ENCODE measurements at regions not wholly inside any gene's neighbourhood (a gene's known extent, or its start where the extent isn't known, plus 50 kb on each side); places are given as distances from the start of the nearest gene placed in this dataset.

GRCh38 chr7:46518713-46519112, 597.6 kb upstream of the IGFBP3 start:
- DNase-seq = no peak

- DNase-seq = no peak
Observed at GRCh38 chr7:46515844-46516590, 594.9 kb upstream of the IGFBP3 start.

GRCh38 chr7:46513447-46513848, 592.4 kb upstream of the IGFBP3 start:
- no peak for DNase-seq

GRCh38 chr7:46512891-46513413, 591.9 kb upstream of the IGFBP3 start:
- DNase-seq = no peak

- DNase-seq = no peak
Observed at GRCh38 chr7:46511442-46512215, 590.6 kb upstream of the IGFBP3 start.

GRCh38 chr7:46508583-46508982, 587.5 kb upstream of the IGFBP3 start:
- no peak for DNase-seq

- DNase-seq = no peak
Observed at GRCh38 chr7:46507560-46507959, 586.5 kb upstream of the IGFBP3 start.

GRCh38 chr7:46494441-46494840, 573.4 kb upstream of the IGFBP3 start:
- DNase-seq = no peak

- DNase-seq = no peak
Observed at GRCh38 chr7:46494028-46494427, 573.0 kb upstream of the IGFBP3 start.

- DNase-seq = no peak
Observed at GRCh38 chr7:46493196-46493595, 572.1 kb upstream of the IGFBP3 start.

GRCh38 chr7:46492466-46492865, 571.4 kb upstream of the IGFBP3 start:
- DNase-seq = no peak

- DNase-seq = no peak
Observed at GRCh38 chr7:46490406-46490805, 569.3 kb upstream of the IGFBP3 start.

- DNase-seq = no peak
Observed at GRCh38 chr7:46489106-46489505, 568.0 kb upstream of the IGFBP3 start.

- no peak for DNase-seq
Observed at GRCh38 chr7:46488607-46489006, 567.5 kb upstream of the IGFBP3 start.

GRCh38 chr7:46486256-46487206, 565.5 kb upstream of the IGFBP3 start:
- DNase-seq = no peak

GRCh38 chr7:46485481-46486065, 564.5 kb upstream of the IGFBP3 start:
- no peak for DNase-seq

- no peak for DNase-seq
Observed at GRCh38 chr7:46484906-46485305, 563.8 kb upstream of the IGFBP3 start.

GRCh38 chr7:46480619-46481018, 559.5 kb upstream of the IGFBP3 start:
- DNase-seq = no peak

- no peak for DNase-seq
Observed at GRCh38 chr7:46479680-46480079, 558.6 kb upstream of the IGFBP3 start.

- DNase-seq = no peak
Observed at GRCh38 chr7:46478046-46478445, 557.0 kb upstream of the IGFBP3 start.

GRCh38 chr7:46468753-46469356, 547.8 kb upstream of the IGFBP3 start:
- DNase-seq = no peak

- no peak for DNase-seq
Observed at GRCh38 chr7:46463170-46463569, 542.1 kb upstream of the IGFBP3 start.
